H1 (cell line): ENCODE measurements at regions not wholly inside any gene's neighbourhood (a gene's known extent, or its start where the extent isn't known, plus 50 kb on each side); places are given as distances from the start of the nearest gene placed in this dataset.

Source experiments
- EGR1 ChIP-seq: IDR thresholded peaks from 2 replicates; pipeline ENCODE4 v1.6.1; 2011; ENCODE audit warnings: low read depth, low read length, borderline replicate concordance
- POLR2A ChIP-seq, 2 experiments: IDR thresholded peaks; 1 replicate in 1 of 2; 2 replicates in 1 of 2; pipeline ENCODE4 v1.6.1; 2011; ENCODE audit warnings: low read depth in 2 of 2, low read length in 2 of 2, mild to moderate bottlenecking in 2 of 2; ENCODE audit errors: control extremely low read depth in 1 of 2
- SIX5 ChIP-seq: IDR thresholded peaks from 2 replicates; pipeline ENCODE4 v1.6.1; 2011; ENCODE audit warnings: mild to moderate bottlenecking, low read depth, low read length
- ZNF274 ChIP-seq: IDR thresholded peaks from 2 replicates; pipeline ENCODE4 v1.7.0; 2012; ENCODE audit warnings: low read length, borderline replicate concordance; ENCODE audit errors: extremely low read depth
- TF ChIP-seq, protein P1 (sequence below), 3 experiments: IDR thresholded peaks; 1 replicate in 2 of 3; 2 replicates in 1 of 3; pipeline versions ENCODE4 v1.5.1 to v1.6.1; 2011; ENCODE audit warnings: low read length in 3 of 3, mild to moderate bottlenecking in 3 of 3, inconsistent platforms in 2 of 3, low read depth in 1 of 3, moderate library complexity in 1 of 3; ENCODE audit not compliant: insufficient read depth in 1 of 3; ENCODE audit errors: control extremely low read depth in 1 of 3

- TF ChIP-seq SIX5 (no peak), EGR1 (no peak), POLR2A (IDR thresholded peaks at IDR 0.05; ENCODE audit: control extremely low read depth in 1 of 2, low read depth in 2 of 2, low read length in 2 of 2) (no peak), ZNF274 (no peak)
- TF ChIP-seq, protein P1, sequence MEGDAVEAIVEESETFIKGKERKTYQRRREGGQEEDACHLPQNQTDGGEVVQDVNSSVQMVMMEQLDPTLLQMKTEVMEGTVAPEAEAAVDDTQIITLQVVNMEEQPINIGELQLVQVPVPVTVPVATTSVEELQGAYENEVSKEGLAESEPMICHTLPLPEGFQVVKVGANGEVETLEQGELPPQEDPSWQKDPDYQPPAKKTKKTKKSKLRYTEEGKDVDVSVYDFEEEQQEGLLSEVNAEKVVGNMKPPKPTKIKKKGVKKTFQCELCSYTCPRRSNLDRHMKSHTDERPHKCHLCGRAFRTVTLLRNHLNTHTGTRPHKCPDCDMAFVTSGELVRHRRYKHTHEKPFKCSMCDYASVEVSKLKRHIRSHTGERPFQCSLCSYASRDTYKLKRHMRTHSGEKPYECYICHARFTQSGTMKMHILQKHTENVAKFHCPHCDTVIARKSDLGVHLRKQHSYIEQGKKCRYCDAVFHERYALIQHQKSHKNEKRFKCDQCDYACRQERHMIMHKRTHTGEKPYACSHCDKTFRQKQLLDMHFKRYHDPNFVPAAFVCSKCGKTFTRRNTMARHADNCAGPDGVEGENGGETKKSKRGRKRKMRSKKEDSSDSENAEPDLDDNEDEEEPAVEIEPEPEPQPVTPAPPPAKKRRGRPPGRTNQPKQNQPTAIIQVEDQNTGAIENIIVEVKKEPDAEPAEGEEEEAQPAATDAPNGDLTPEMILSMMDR (IDR thresholded peaks at IDR 0.05; ENCODE audit: control extremely low read depth in 1 of 3, insufficient read depth in 1 of 3, low read depth in 1 of 3, low read length in 3 of 3): no peak
These were observed 352.7 kb downstream of the SMOC2 start for GRCh38 chr6:168793649-168794048.
